Loucy (cell line): ENCODE measurements at regions not wholly inside any gene's neighbourhood (a gene's known extent, or its start where the extent isn't known, plus 50 kb on each side); places are given as distances from the start of the nearest gene placed in this dataset.

ENCODE experiments used
- H2AFZ ChIP-seq: fragments of 200-600 bp; sonication (generic); 2 replicates; pipeline ENCODE4 v1.6.0; 2016; ENCODE audit warnings: antibody characterized with exemption, mild to moderate bottlenecking, low read length, moderate library complexity
- H3F3A ChIP-seq: fragments of 200-600 bp; 2 replicates; pipeline ENCODE4 v1.6.0; 2016; ENCODE audit warnings: antibody characterized with exemption, low read depth, mild to moderate bottlenecking
- H3K27me3 ChIP-seq: fragments of 200-600 bp; sonication (generic); 2 replicates; pipeline ENCODE4 v1.6.1; 2014; ENCODE audit warnings: low read length, mild to moderate bottlenecking; ENCODE audit not compliant: insufficient read depth, poor library complexity, severe bottlenecking
- H3K36me3 ChIP-seq: fragments of 200-600 bp; sonication (generic); 2 replicates; pipeline ENCODE4 v1.6.1; 2016; ENCODE audit warnings: low read length; ENCODE audit not compliant: insufficient read depth
- H3K4me1 ChIP-seq: fragments of 200-600 bp; sonication (generic); 2 replicates; pipeline ENCODE4 v1.5.1; 2014; ENCODE audit warnings: low read length, mild to moderate bottlenecking; ENCODE audit not compliant: insufficient read depth, poor library complexity, severe bottlenecking
- H3K4me2 ChIP-seq: fragments of 200-600 bp; sonication (generic); 2 replicates; pipeline ENCODE4 v1.6.0; 2014; ENCODE audit warnings: antibody characterized with exemption, low read length, low read depth, mild to moderate bottlenecking; ENCODE audit not compliant: poor library complexity, severe bottlenecking
- H3K4me3 ChIP-seq: fragments of 200-600 bp; sonication (generic); 2 replicates; pipeline ENCODE4 v1.5.1; 2014; ENCODE audit warnings: low read length, mild to moderate bottlenecking, mixed read lengths; ENCODE audit not compliant: poor library complexity, severe bottlenecking
- H3K79me2 ChIP-seq: fragments of 200-600 bp; sonication (generic); 2 replicates; pipeline ENCODE4 v1.6.1; 2014; ENCODE audit warnings: low read length; ENCODE audit not compliant: insufficient read depth
- H3K9ac ChIP-seq: fragments of 200-600 bp; sonication (generic); 2 replicates; pipeline ENCODE4 v1.6.0; 2014; ENCODE audit warnings: mild to moderate bottlenecking, low read depth, low read length, moderate library complexity; ENCODE audit not compliant: poor library complexity, severe bottlenecking
- H3K9me2 ChIP-seq: fragments of 200-600 bp; sonication (generic); replicated peaks from 2 replicates; pipeline ENCODE4 v1.6.1; 2016; ENCODE audit warnings: low read depth, low read length, mixed read lengths
- H3K9me3 ChIP-seq: fragments of 200-600 bp; sonication (generic); 2 replicates; pipeline ENCODE4 v1.6.1; 2014; ENCODE audit warnings: mild to moderate bottlenecking, antibody characterized with exemption, low read length, low read depth; ENCODE audit not compliant: insufficient read depth
- H4K20me1 ChIP-seq: fragments of 200-600 bp; sonication (generic); 2 replicates; pipeline ENCODE4 v1.6.0; 2014; ENCODE audit warnings: antibody characterized with exemption, low read length, mild to moderate bottlenecking; ENCODE audit not compliant: insufficient read depth, poor library complexity, severe bottlenecking
- CTCF ChIP-seq: fragments of 200-600 bp; sonication (generic); conservative IDR thresholded peaks from 2 replicates; pipeline ENCODE4 v1.5.1; 2014; ENCODE audit warnings: mild to moderate bottlenecking, antibody characterized with exemption, low read length
- EZH2phosphoT487 ChIP-seq: fragments of 200-600 bp; IDR thresholded peaks from 2 replicates; pipeline ENCODE4 v1.6.1; 2018; ENCODE audit warnings: antibody characterized with exemption, mild to moderate bottlenecking, moderate library complexity, borderline replicate concordance

DNA sequence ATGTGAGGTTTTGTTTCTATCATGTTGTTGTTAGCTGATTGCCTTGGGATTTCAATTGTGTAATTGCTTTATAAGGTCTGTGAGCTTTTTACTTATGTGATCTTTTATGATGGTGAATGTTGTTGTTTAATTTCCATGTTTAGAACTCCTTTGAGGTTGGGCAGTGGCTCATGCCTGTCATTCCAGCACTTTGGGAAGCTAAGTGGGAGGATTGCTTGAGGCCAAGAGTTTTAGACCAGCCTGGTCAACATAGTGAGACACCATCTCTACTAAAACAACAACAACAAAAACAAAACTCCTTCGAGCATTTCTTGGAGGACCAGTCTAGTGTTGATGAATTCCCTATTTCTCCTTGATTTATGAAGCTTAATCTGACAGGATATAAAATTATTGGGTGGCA, 102.1 kb upstream of the PMCH start:
- H3K79me2 ChIP-seq, result no peaks in the 10 kb centered on the region

GRCh38 chr12:102298022-102298421, 100.4 kb upstream of the PMCH start:
- Histone ChIP-seq H3K27me3 (no peaks in the 10 kb centered on the region), H4K20me1 (no peaks in the 10 kb centered on the region), H3K36me3 (no peaks in the 10 kb centered on the region), H3K9me3 (no peaks in the 10 kb centered on the region), H3K9ac (no peak overlapping the region), H3K4me1 (no peaks in the 10 kb centered on the region), H3K9me2 (no peaks in the 10 kb centered on the region; the same call in 1 of the 2 replicates), H3K4me2 (no peak overlapping the region), H2AFZ (no peak overlapping the region), H3K79me2 (no peaks in the 10 kb centered on the region), H3K4me3 (no peak overlapping the region), H3F3A (no peaks in the 10 kb centered on the region)
- TF ChIP-seq EZH2phosphoT487, result no peak
- no peak for TF ChIP-seq CTCF

More for the DNA sequence above, 102.1 kb upstream of the PMCH start:
- Histone ChIP-seq H3K9me2 (no peaks in the 10 kb centered on the region; the same call in 1 of the 2 replicates), H3K4me1 (no peaks in the 10 kb centered on the region), H3K4me3 (no peak overlapping the region), H3F3A (no peaks in the 10 kb centered on the region), H3K9me3 (no peaks in the 10 kb centered on the region), H3K27me3 (no peaks in the 10 kb centered on the region), H3K4me2 (no peak overlapping the region), H2AFZ (no peak overlapping the region), H3K9ac (no peak overlapping the region), H4K20me1 (no peaks in the 10 kb centered on the region), H3K36me3 (no peaks in the 10 kb centered on the region)
- TF ChIP-seq CTCF (no peak), EZH2phosphoT487 (no peak)

DNA sequence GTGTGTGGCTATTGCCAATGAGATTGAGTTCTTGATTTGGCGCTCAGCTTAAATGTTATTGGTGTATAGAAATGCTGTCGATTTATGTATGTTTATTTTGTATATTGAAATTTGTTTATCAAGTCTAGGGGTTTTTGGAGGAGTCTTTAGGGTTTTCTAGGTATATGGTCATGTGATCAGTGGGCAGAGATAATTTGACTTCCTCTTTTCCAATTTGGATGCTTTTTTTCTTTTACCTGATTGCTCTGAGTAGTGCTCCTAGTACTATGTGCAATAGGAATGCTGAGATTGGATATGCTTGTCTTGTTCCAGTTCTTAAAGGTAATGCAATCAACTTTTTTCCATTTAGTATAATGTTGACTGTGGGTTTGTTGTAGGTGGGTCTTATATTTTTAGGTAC, 99.8 kb upstream of the PMCH start:
- H2AFZ ChIP-seq, result no peak overlapping the region
- no peaks in the 10 kb centered on the region for H3K79me2 ChIP-seq
- H4K20me1 ChIP-seq, result no peaks in the 10 kb centered on the region
- H3F3A ChIP-seq, result no peaks in the 10 kb centered on the region
- no peak overlapping the region for H3K4me3 ChIP-seq
- no peak for TF ChIP-seq EZH2phosphoT487
- TF ChIP-seq CTCF, result no peak
- H3K9me2 ChIP-seq, result no peaks in the 10 kb centered on the region; the same call in 1 of the 2 replicates
- no peaks in the 10 kb centered on the region for H3K36me3 ChIP-seq
- no peak overlapping the region for H3K4me2 ChIP-seq
- no peak overlapping the region for H3K9ac ChIP-seq
- no peaks in the 10 kb centered on the region for H3K27me3 ChIP-seq
- no peaks in the 10 kb centered on the region for H3K4me1 ChIP-seq
- no peaks in the 10 kb centered on the region for H3K9me3 ChIP-seq
